ENCODE measurements at regions not wholly inside any gene's neighbourhood (a gene's known extent, or its start where the extent isn't known, plus 50 kb on each side); places are given as distances from the start of the nearest gene placed in this dataset.

GRCh38 chr4:174578366-174578765 lies 56.1 kb upstream of the HPGD start:
- H3K27ac ChIP-seq (ENCODE audit: extremely low read depth, low read depth, low read length): no peak overlapping the region
- CTCF ChIA-PET: no interaction called here
- no peak for TF ChIP-seq IKZF3 (tag by site-specific recombination; IDR thresholded peaks at IDR 0.05)
- TF ChIP-seq ZNF76 (tag by site-specific recombination; IDR thresholded peaks at IDR 0.05; ENCODE audit: borderline replicate concordance, low read depth): no peak
- no peak for TF ChIP-seq ZNF645 (tag by site-specific recombination; IDR thresholded peaks at IDR 0.05)
- TF ChIP-seq ZNF707 (tag by site-specific recombination; IDR thresholded peaks at IDR 0.05): no peak
- TF ChIP-seq ELK4 (IDR thresholded peaks at IDR 0.05; ENCODE audit: borderline replicate concordance, low read depth, low read length): no peak
- TF ChIP-seq ZNF670 (tag by site-specific recombination; IDR thresholded peaks at IDR 0.05; ENCODE audit: low read depth): no peak
- no peaks in the 10 kb centered on the region for H3K36me3 ChIP-seq (ENCODE audit: control insufficient read depth in 2 of 2, insufficient read depth in 1 of 2, low read length in 2 of 2)
- H3K4me3 ChIP-seq (ENCODE audit: low read depth, low read length): no peak overlapping the region
- no peaks in the 10 kb centered on the region for H3K9me3 ChIP-seq (ENCODE audit: control insufficient read depth, insufficient read depth, low read depth, low read length)
- POLR2A ChIA-PET: no interaction called here
- H3K4me1 ChIP-seq (ENCODE audit: control insufficient read depth, insufficient read depth, low read length): no peaks in the 10 kb centered on the region

GRCh38 chr4:174575436-174575835 lies 53.1 kb upstream of the HPGD start:
- ChIA-PET POLR2A (no interaction called here), CTCF (no interaction called here)
- no peak overlapping the region for H3K27ac ChIP-seq (ENCODE audit: extremely low read depth, low read depth, low read length)
- no peaks in the 10 kb centered on the region for H3K9me3 ChIP-seq (ENCODE audit: control insufficient read depth, insufficient read depth, low read depth, low read length)
- TF ChIP-seq ZNF530 (tag by site-specific recombination; IDR thresholded peaks at IDR 0.05; ENCODE audit: low read depth): no peak
- no peak for TF ChIP-seq ZNF548 (tag by site-specific recombination; IDR thresholded peaks at IDR 0.05)
- TF ChIP-seq ZNF830 (tag by site-specific recombination; IDR thresholded peaks at IDR 0.05; ENCODE audit: low read depth): no peak
- no peak for TF ChIP-seq ZEB2 (tag by site-specific recombination; IDR thresholded peaks at IDR 0.05)
- no peak for TF ChIP-seq SCRT1 (tag by site-specific recombination; IDR thresholded peaks at IDR 0.05; ENCODE audit: borderline replicate concordance)
- TF ChIP-seq ZNF558 (tag by site-specific recombination; IDR thresholded peaks at IDR 0.05): no peak
- TF ChIP-seq KLF8 (tag by site-specific recombination; IDR thresholded peaks at IDR 0.05): no peak
- no peak for TF ChIP-seq ZNF148 (tag by site-specific recombination; IDR thresholded peaks at IDR 0.05; ENCODE audit: borderline replicate concordance)
- no peak for TF ChIP-seq ZBTB17 (tag by site-specific recombination; IDR thresholded peaks at IDR 0.05)
- TF ChIP-seq KLF7 (tag by site-specific recombination; IDR thresholded peaks at IDR 0.05; ENCODE audit: borderline replicate concordance): no peak
- no peak for TF ChIP-seq GLIS1 (tag by site-specific recombination; IDR thresholded peaks at IDR 0.05)
- H3K36me3 ChIP-seq (ENCODE audit: control insufficient read depth in 2 of 2, insufficient read depth in 1 of 2, low read length in 2 of 2): no peaks in the 10 kb centered on the region
- no peak overlapping the region for H3K4me3 ChIP-seq (ENCODE audit: low read depth, low read length)
- no peaks in the 10 kb centered on the region for H3K4me1 ChIP-seq (ENCODE audit: control insufficient read depth, insufficient read depth, low read length)

Data from HEK293 (cell line).